GM12878 (cell line): ENCODE measurements at regions not wholly inside any gene's neighbourhood (a gene's known extent, or its start where the extent isn't known, plus 50 kb on each side); places are given as distances from the start of the nearest gene placed in this dataset.

Experiments
- ATAC-seq: fragments of 200-7000 bp; cut with Tn5 transposase; 3 replicates; pipeline ENCODE4 v1.9.1; 2020; ENCODE audit warnings: mild to moderate bottlenecking, moderate library complexity
- BruUV-seq: library from RNA; stranded (reverse); fragments of 400-500 nt; replicated peaks from 2 replicates; lab custom pipeline; 2021; lab: Mats Ljungman, UMichigan
- CTCF ChIA-PET: fragments of 300-600 bp; sonication (Branson Sonifier 250); formaldehyde crosslinking; extraction: SDS; loops from one replicate; lab custom pipeline; 2021; ENCODE audit warnings: inconsistent platforms; lab: Yijun Ruan, JAX
- POLR2A ChIA-PET: fragments of 350-600 bp; formaldehyde crosslinking; extraction: SDS; loops from one replicate; lab custom pipeline; 2021; ENCODE audit warnings: inconsistent platforms; lab: Charles Lee
- RAD21 ChIA-PET: fragments of 300-600 bp; sonication (Branson Sonifier 250); formaldehyde crosslinking; loops from one replicate; lab custom pipeline; 2023; ENCODE audit warnings: antibody characterized with exemption; ENCODE audit not compliant: unreplicated experiment; lab: Charles Lee
- SMC1A ChIA-PET: fragments of 300-600 bp; sonication (Branson Sonifier 250); formaldehyde crosslinking; loops from one replicate; lab custom pipeline; 2023; ENCODE audit not compliant: unreplicated experiment, uncharacterized antibody; lab: Charles Lee
- DNase-seq: peaks from one replicate; pipeline ENCODE4 v3.0.0-alpha.2; 2011; ENCODE audit warnings: low read depth, low spot score
- FAIRE-seq: peaks from 3 replicates; lab custom pipeline; 2011; peaks lifted over from hg19 to GRCh38; lab: Jason Lieb, UNC
- H2AFZ ChIP-seq: 2 replicates; pipeline ENCODE4 v1.6.0; 2011; ENCODE audit warnings: low read depth, low read length, control low read depth; ENCODE audit not compliant: control insufficient read depth
- H3K27ac ChIP-seq: 2 replicates; pipeline ENCODE4 v1.5.1; 2011; ENCODE audit warnings: control low read depth; ENCODE audit not compliant: control insufficient read depth, insufficient read depth
- H3K27me3 ChIP-seq, 2 experiments: replicated peaks in 1 of 2; 2 replicates each; pipeline versions ENCODE4 v1.6.0 to v1.6.1; 2011; ENCODE audit warnings: low read length in 1 of 2; ENCODE audit not compliant: control insufficient read depth in 2 of 2, insufficient read depth in 2 of 2
- H3K36me3 ChIP-seq, 2 experiments: 2 replicates each; pipeline ENCODE4 v1.5.1; 2011; ENCODE audit warnings: low read length in 1 of 2; ENCODE audit not compliant: control insufficient read depth in 2 of 2, insufficient read depth in 2 of 2
- H3K4me1 ChIP-seq: 2 replicates; pipeline ENCODE4 v1.6.1; 2011; ENCODE audit warnings: mild to moderate bottlenecking, low read length, moderate library complexity, mixed read lengths; ENCODE audit not compliant: control insufficient read depth, insufficient read depth
- H3K4me2 ChIP-seq: 2 replicates; pipeline ENCODE4 v1.6.0; 2011; ENCODE audit warnings: control low read depth; ENCODE audit not compliant: control insufficient read depth, insufficient read depth
- H3K4me3 ChIP-seq: fragments of 200-600 bp; sonication (generic); 2 replicates; pipeline ENCODE4 v1.5.1; 2016
- H3K79me2 ChIP-seq: 2 replicates; pipeline ENCODE4 v1.6.0; 2011; ENCODE audit warnings: low read length; ENCODE audit not compliant: control insufficient read depth, insufficient read depth
- H3K9ac ChIP-seq: 2 replicates; pipeline ENCODE4 v1.8.0; 2011; ENCODE audit warnings: low read length, control low read depth, mixed read lengths; ENCODE audit not compliant: control insufficient read depth, insufficient read depth
- H3K9me3 ChIP-seq: replicated peaks from 3 replicates; pipeline ENCODE4 v1.5.1; 2011; ENCODE audit warnings: mild to moderate bottlenecking, low read length; ENCODE audit not compliant: control insufficient read depth, insufficient read depth
- H4K20me1 ChIP-seq: 2 replicates; pipeline ENCODE4 v1.6.0; 2011; ENCODE audit not compliant: control insufficient read depth, insufficient read depth
- CBX5 ChIP-seq: sonication (generic); IDR thresholded peaks from 2 replicates; pipeline ENCODE4 v1.6.1; 2016; ENCODE audit warnings: low read depth, moderate library complexity, mild to moderate bottlenecking, inconsistent platforms
- CHD2 ChIP-seq: IDR thresholded peaks from 2 replicates; pipeline ENCODE4 v1.6.1; 2011; ENCODE audit warnings: low read depth, low read length, improper control_type of control experiment, borderline replicate concordance
- CHD4 ChIP-seq: fragments of 200-600 bp; sonication (generic); IDR thresholded peaks from 2 replicates; pipeline ENCODE4 v1.6.1; 2016; ENCODE audit warnings: mild to moderate bottlenecking
- EED ChIP-seq: sonication (generic); IDR thresholded peaks from 2 replicates; pipeline ENCODE4 v1.6.1; 2016; ENCODE audit warnings: antibody characterized with exemption, low read depth
- FOXM1 ChIP-seq: IDR thresholded peaks from 2 replicates; pipeline ENCODE4 v1.6.1; 2012; ENCODE audit warnings: low read depth, mild to moderate bottlenecking, inconsistent platforms, low read length, moderate library complexity
- IRF5 ChIP-seq: fragments of 450-650 bp; IDR thresholded peaks from 2 replicates; pipeline ENCODE4 v1.6.1; 2017; ENCODE audit warnings: borderline replicate concordance
- MTA3 ChIP-seq: IDR thresholded peaks from 2 replicates; pipeline ENCODE4 v1.6.1; 2012; ENCODE audit warnings: low read length, inconsistent platforms, borderline replicate concordance
- NBN ChIP-seq: fragments of 450-650 bp; IDR thresholded peaks from 2 replicates; pipeline ENCODE4 v1.6.1; 2016
- NFYA ChIP-seq: IDR thresholded peaks from 2 replicates; pipeline ENCODE4 v1.6.1; 2011; ENCODE audit warnings: low read depth, mild to moderate bottlenecking, low read length, improper control_type of control experiment, borderline replicate concordance
- POLR2AphosphoS5 ChIP-seq: IDR thresholded peaks from 2 replicates; pipeline ENCODE4 v1.6.1; 2011; ENCODE audit warnings: mild to moderate bottlenecking, low read length, inconsistent platforms
- PRDM15 ChIP-seq: fragments of 450-650 bp; formaldehyde crosslinking; IDR thresholded peaks from 2 replicates; pipeline ENCODE4 v1.4.0; 2020; ENCODE audit warnings: mild to moderate bottlenecking, moderate library complexity
- ZBTB4 ChIP-seq: fragments of 450-650 bp; formaldehyde crosslinking; IDR thresholded peaks from 2 replicates; pipeline ENCODE4 v1.4.0; 2022; ENCODE audit warnings: mild to moderate bottlenecking, moderate library complexity
- ZNF384 ChIP-seq: IDR thresholded peaks from 2 replicates; pipeline ENCODE4 v1.6.1; 2012; ENCODE audit warnings: low read depth, mild to moderate bottlenecking, low read length, improper control_type of control experiment, borderline replicate concordance
- ZNF592 ChIP-seq: fragments of 450-650 bp; IDR thresholded peaks from 2 replicates; pipeline ENCODE4 v1.6.1; 2017; ENCODE audit warnings: mild to moderate bottlenecking, moderate library complexity
- WGBS: methylation state at CpG from one replicate; pipeline ENCODE4 v1.1.6; 2016; ENCODE audit warnings: low lambda C conversion rate; ENCODE audit not compliant: insufficient replicate concordance, insufficient coverage; ENCODE audit errors: missing lambda C conversion rate; 5-methylcytosine and 5-hydroxymethylcytosine counted together
- in situ Hi-C: fragments of 300-500 bp; cut with MboI; formaldehyde crosslinking; loops from 9 replicates; pipeline ENCODE4 v1.14.3; 2018; ENCODE audit warnings: mixed read lengths
- intact Hi-C: fragments of 100-400 bp; cut with micrococcal nuclease; formaldehyde crosslinking; loops from one replicate; pipeline ENCODE4 v1.14.2; 2022; ENCODE audit not compliant: unreplicated experiment

GRCh38 chrX:34877436-34877835, 65.2 kb upstream of the FAM47B start:
- no peak overlapping the region for H3K4me3 ChIP-seq
- in situ Hi-C loops = no loop called here
- DNase-seq = no peak
- ChIA-PET SMC1A (no interaction called here), POLR2A (no interaction called here), CTCF (no interaction called here), RAD21 (no interaction called here)
- H3K9ac ChIP-seq = no peak overlapping the region
- no peak overlapping the region for H2AFZ ChIP-seq
- intact Hi-C loops = no loop called here
- no peaks in the 10 kb centered on the region for H4K20me1 ChIP-seq
- H3K36me3 ChIP-seq = no peaks in the 10 kb centered on the region
- no peak overlapping the region for H3K4me2 ChIP-seq
- 43% methylated on average over 1 of the region's 1 CpG for WGBS
- no peaks in the 10 kb centered on the region for H3K27me3 ChIP-seq
- BruUV-seq = no TSS peak
- no peaks in the 10 kb centered on the region for H3K79me2 ChIP-seq
- H3K27ac ChIP-seq = no peak overlapping the region
- H3K9me3 ChIP-seq = no peaks in the 10 kb centered on the region
- ATAC-seq = no peak
- FAIRE-seq = no peak
- H3K4me1 ChIP-seq = no peaks in the 10 kb centered on the region
- no peak for TF ChIP-seq NBN
- no peak for TF ChIP-seq PRDM15 (CRISPR knock-in tag)
- TF ChIP-seq CHD4 = no peak
- TF ChIP-seq ZNF592 = no peak
- no peak for TF ChIP-seq NFYA
- TF ChIP-seq ZBTB4 = no peak
- no peak for TF ChIP-seq CBX5
- TF ChIP-seq MTA3 = no peak
- no peak for TF ChIP-seq ZNF384
- no peak for TF ChIP-seq IRF5
- TF ChIP-seq CHD2 = no peak
- TF ChIP-seq FOXM1 = no peak
- TF ChIP-seq EED = no peak
- no peak for TF ChIP-seq POLR2AphosphoS5
